Stimulated activated effector memory CD8-positive, alpha-beta T cell treated with anti-CD3 and anti-CD28 coated beads, Interleukin-12 subunit alpha, Interleukin-12 subunit beta, amount 100 ng/mL, for 72 hours (primary cell): ENCODE measurements at regions not wholly inside any gene's neighbourhood (a gene's known extent, or its start where the extent isn't known, plus 50 kb on each side); places are given as distances from the start of the nearest gene placed in this dataset.

Experiments used
- ATAC-seq: fragments of 150-1000 bp; cut with Tn5 transposase; 2 replicates; pipeline ENCODE4 v1.10.0; 2021
- DNase-seq, 2 donors: peaks; one replicate each; pipeline ENCODE4 v3.0.0; 2021 to 2022; ENCODE audit warnings: low spot score in 2 of 2
- H3K27ac Mint-ChIP-seq: one replicate; pipeline ENCODE4 v1.8.0; 2022; ENCODE audit warnings: mild to moderate bottlenecking, mixed read lengths
- H3K36me3 Mint-ChIP-seq: one replicate; pipeline ENCODE4 v1.8.0; 2022; ENCODE audit warnings: mild to moderate bottlenecking, mixed read lengths
- H3K4me1 Mint-ChIP-seq: one replicate; pipeline ENCODE4 v1.8.0; 2022; ENCODE audit warnings: mixed read lengths
- H3K4me3 Mint-ChIP-seq: one replicate; pipeline ENCODE4 v1.8.0; 2022; ENCODE audit warnings: mild to moderate bottlenecking, mixed read lengths
- H3K9me3 Mint-ChIP-seq: one replicate; pipeline ENCODE4 v1.8.0; 2022; ENCODE audit warnings: mixed read lengths

GRCh38 chr20:10812759-10813327 is 139.0 kb upstream of the JAG1 start:
- no peaks in the 10 kb centered on the region for H3K4me1 Mint-ChIP-seq
- H3K9me3 Mint-ChIP-seq, result peaks cover 7% of the 10 kb centered on the region
- H3K4me3 Mint-ChIP-seq, result no peak overlapping the region
- H3K36me3 Mint-ChIP-seq, result no peaks in the 10 kb centered on the region
- no peak for DNase-seq
- no peak for ATAC-seq
- no peak overlapping the region for H3K27ac Mint-ChIP-seq

GRCh38 chr20:10823585-10823984 is 149.8 kb upstream of the JAG1 start:
- DNase-seq (no peak), ATAC-seq (no peak)
- no peak overlapping the region for H3K4me3 Mint-ChIP-seq
- H3K27ac Mint-ChIP-seq, result no peak overlapping the region
- no peaks in the 10 kb centered on the region for H3K36me3 Mint-ChIP-seq
- H3K9me3 Mint-ChIP-seq, result no peaks in the 10 kb centered on the region
- no peaks in the 10 kb centered on the region for H3K4me1 Mint-ChIP-seq

GRCh38 chr20:10824750-10825500 is 151.1 kb upstream of the JAG1 start:
- no peaks in the 10 kb centered on the region for H3K9me3 Mint-ChIP-seq
- DNase-seq, result no peak

GRCh38 chr20:10826111-10826510 is 152.3 kb upstream of the JAG1 start:
- ATAC-seq, result no peak
- no peak overlapping the region for H3K4me3 Mint-ChIP-seq
- H3K27ac Mint-ChIP-seq, result no peak overlapping the region
- H3K4me1 Mint-ChIP-seq, result no peaks in the 10 kb centered on the region
- H3K9me3 Mint-ChIP-seq, result no peaks in the 10 kb centered on the region
- no peaks in the 10 kb centered on the region for H3K36me3 Mint-ChIP-seq
- no peak for DNase-seq

More at GRCh38 chr20:10824750-10825500, 151.1 kb upstream of the JAG1 start:
- H3K4me1 Mint-ChIP-seq, result no peaks in the 10 kb centered on the region
- ATAC-seq, result no peak
- H3K4me3 Mint-ChIP-seq, result no peak overlapping the region
- no peaks in the 10 kb centered on the region for H3K36me3 Mint-ChIP-seq
- H3K27ac Mint-ChIP-seq, result no peak overlapping the region

- Mint-ChIP-seq H3K9me3 (peaks cover 2% of the 10 kb centered on the region), H3K36me3 (no peaks in the 10 kb centered on the region), H3K27ac (no peak overlapping the region), H3K4me3 (no peak overlapping the region), H3K4me1 (no peaks in the 10 kb centered on the region)
- ATAC-seq (no peak), DNase-seq (no peak)
Measured at GRCh38 chr20:10828180-10828579, 154.4 kb upstream of the JAG1 start.

GRCh38 chr20:10832141-10832540 is 158.3 kb upstream of the JAG1 start:
- H3K36me3 Mint-ChIP-seq, result no peaks in the 10 kb centered on the region
- H3K4me1 Mint-ChIP-seq, result no peaks in the 10 kb centered on the region
- no peak for ATAC-seq
- H3K27ac Mint-ChIP-seq, result no peak overlapping the region
- H3K4me3 Mint-ChIP-seq, result no peak overlapping the region
- H3K9me3 Mint-ChIP-seq, result peaks cover 7% of the 10 kb centered on the region
- no peak for DNase-seq

- no peak overlapping the region for H3K27ac Mint-ChIP-seq
- H3K4me3 Mint-ChIP-seq, result no peak overlapping the region
- H3K4me1 Mint-ChIP-seq, result no peaks in the 10 kb centered on the region
- H3K36me3 Mint-ChIP-seq, result no peaks in the 10 kb centered on the region
- no peak for ATAC-seq
- peaks cover 17% of the 10 kb centered on the region for H3K9me3 Mint-ChIP-seq
- no peak for DNase-seq
Measured at GRCh38 chr20:10837901-10838300, 164.1 kb upstream of the JAG1 start.

- Mint-ChIP-seq H3K9me3 (peaks cover 12% of the 10 kb centered on the region), H3K27ac (no peak overlapping the region), H3K4me1 (no peaks in the 10 kb centered on the region), H3K4me3 (no peak overlapping the region), H3K36me3 (no peaks in the 10 kb centered on the region)
- ATAC-seq, result no peak
- DNase-seq, result no peak
Measured at GRCh38 chr20:10842116-10842515, 168.3 kb upstream of the JAG1 start.

- Mint-ChIP-seq H3K4me1 (no peaks in the 10 kb centered on the region), H3K9me3 (peaks cover 16% of the 10 kb centered on the region), H3K36me3 (no peaks in the 10 kb centered on the region), H3K4me3 (no peak overlapping the region), H3K27ac (no peak overlapping the region)
- no peak for DNase-seq
- no peak for ATAC-seq
Measured at GRCh38 chr20:10843146-10843711, 169.4 kb upstream of the JAG1 start.

- peaks cover 11% of the 10 kb centered on the region for H3K9me3 Mint-ChIP-seq
- no peak for ATAC-seq
- H3K4me1 Mint-ChIP-seq, result no peaks in the 10 kb centered on the region
- no peak overlapping the region for H3K27ac Mint-ChIP-seq
- no peak for DNase-seq
- no peak overlapping the region for H3K4me3 Mint-ChIP-seq
- H3K36me3 Mint-ChIP-seq, result no peaks in the 10 kb centered on the region
Measured at GRCh38 chr20:10846766-10847165, 173.0 kb upstream of the JAG1 start.

GRCh38 chr20:10848810-10849370 is 175.1 kb upstream of the JAG1 start:
- Mint-ChIP-seq H3K27ac (no peak overlapping the region), H3K4me1 (no peaks in the 10 kb centered on the region), H3K36me3 (no peaks in the 10 kb centered on the region), H3K4me3 (no peak overlapping the region), H3K9me3 (peaks cover 15% of the 10 kb centered on the region)
- no peak for ATAC-seq
- DNase-seq, result no peak

GRCh38 chr20:10853176-10853575 is 179.4 kb upstream of the JAG1 start:
- Mint-ChIP-seq H3K4me3 (no peak overlapping the region), H3K36me3 (no peaks in the 10 kb centered on the region), H3K27ac (no peak overlapping the region), H3K9me3 (peaks cover 17% of the 10 kb centered on the region), H3K4me1 (no peaks in the 10 kb centered on the region)
- ATAC-seq (no peak), DNase-seq (no peak)

GRCh38 chr20:10853731-10854130 is 179.9 kb upstream of the JAG1 start:
- H3K4me3 Mint-ChIP-seq, result no peak overlapping the region

GRCh38 chr20:10854976-10855375 is 181.2 kb upstream of the JAG1 start:
- Mint-ChIP-seq H3K9me3 (peaks cover 21% of the 10 kb centered on the region), H3K4me3 (no peak overlapping the region), H3K36me3 (no peaks in the 10 kb centered on the region), H3K27ac (no peak overlapping the region), H3K4me1 (no peaks in the 10 kb centered on the region)
- DNase-seq (no peak), ATAC-seq (no peak)

More at GRCh38 chr20:10853731-10854130, 179.9 kb upstream of the JAG1 start:
- H3K4me1 Mint-ChIP-seq, result no peaks in the 10 kb centered on the region
- DNase-seq (no peak), ATAC-seq (no peak)
- no peaks in the 10 kb centered on the region for H3K36me3 Mint-ChIP-seq
- H3K27ac Mint-ChIP-seq, result no peak overlapping the region
- peaks cover 17% of the 10 kb centered on the region for H3K9me3 Mint-ChIP-seq

- H3K27ac Mint-ChIP-seq, result no peak overlapping the region
- no peak for ATAC-seq
- H3K4me3 Mint-ChIP-seq, result no peak overlapping the region
- peaks cover 20% of the 10 kb centered on the region for H3K9me3 Mint-ChIP-seq
- DNase-seq, result no peak
- H3K36me3 Mint-ChIP-seq, result no peaks in the 10 kb centered on the region
- no peaks in the 10 kb centered on the region for H3K4me1 Mint-ChIP-seq
Measured at GRCh38 chr20:10855778-10856177, 182.0 kb upstream of the JAG1 start.
